Keratinocyte (primary cell): ENCODE measurements at regions not wholly inside any gene's neighbourhood (a gene's known extent, or its start where the extent isn't known, plus 50 kb on each side); places are given as distances from the start of the nearest gene placed in this dataset.

ENCODE experiments used
- DNase-seq: peaks from one replicate; pipeline ENCODE4 v3.0.0-alpha.2; 2011; ENCODE audit warnings: low read depth, missing footprints, low spot score
- FAIRE-seq: peaks from 2 replicates; lab custom pipeline; 2011; peaks lifted over from hg19 to GRCh38; lab: Jason Lieb, UNC
- H2AFZ ChIP-seq: 2 replicates; pipeline ENCODE4 v1.6.0; 2012; ENCODE audit warnings: low read length, control low read depth, inconsistent platforms; ENCODE audit not compliant: control insufficient read depth
- H3K27ac ChIP-seq: 2 replicates; pipeline ENCODE4 v1.5.1; 2011; ENCODE audit warnings: low read length; ENCODE audit not compliant: control insufficient read depth, insufficient read depth
- H3K27me3 ChIP-seq: 3 replicates; pipeline ENCODE4 v1.6.0; 2011; ENCODE audit warnings: low read length; ENCODE audit not compliant: control insufficient read depth, insufficient read depth; ENCODE audit errors: extremely low read depth
- H3K36me3 ChIP-seq, 2 experiments: 2 replicates in 1 of 2; 3 replicates in 1 of 2; pipeline ENCODE4 v1.5.1; 2011; ENCODE audit warnings: low read length in 2 of 2, mild to moderate bottlenecking in 1 of 2; ENCODE audit not compliant: control insufficient read depth in 2 of 2, insufficient read depth in 2 of 2; ENCODE audit errors: extremely low read depth in 1 of 2
- H3K4me1 ChIP-seq: 3 replicates; pipeline ENCODE4 v1.5.1; 2011; ENCODE audit warnings: low read length; ENCODE audit not compliant: control insufficient read depth, insufficient read depth; ENCODE audit errors: extremely low read depth
- H3K4me2 ChIP-seq: 3 replicates; pipeline ENCODE4 v1.6.0; 2011; ENCODE audit warnings: low read depth, low read length; ENCODE audit not compliant: control insufficient read depth, insufficient read depth; ENCODE audit errors: extremely low read depth
- H3K4me3 ChIP-seq, 3 experiments: fragments of 200-600 bp in 1 of 3; sonication (generic) in 1 of 3; 2 replicates in 2 of 3; 3 replicates in 1 of 3; pipeline ENCODE4 v1.5.1; 2011 to 2016; ENCODE audit warnings: low read length in 3 of 3, mild to moderate bottlenecking in 3 of 3, control low read depth in 2 of 3, inconsistent platforms in 1 of 3, low read depth in 1 of 3, mixed read lengths in 1 of 3, mixed run types in 1 of 3, moderate library complexity in 1 of 3; ENCODE audit not compliant: control insufficient read depth in 2 of 3, insufficient read depth in 2 of 3; ENCODE audit errors: extremely low read depth in 1 of 3
- H3K79me2 ChIP-seq: 2 replicates; pipeline ENCODE4 v1.6.0; 2012; ENCODE audit warnings: low read length; ENCODE audit not compliant: control insufficient read depth, insufficient read depth
- H3K9ac ChIP-seq: 3 replicates; pipeline ENCODE4 v1.6.0; 2011; ENCODE audit warnings: low read length; ENCODE audit not compliant: control insufficient read depth, insufficient read depth; ENCODE audit errors: extremely low read depth
- H3K9me1 ChIP-seq: 3 replicates; pipeline ENCODE4 v1.6.0; 2011; ENCODE audit warnings: low read length; ENCODE audit not compliant: control insufficient read depth, insufficient read depth; ENCODE audit errors: extremely low read depth
- H3K9me3 ChIP-seq: 2 replicates; pipeline ENCODE4 v1.5.1; 2012; ENCODE audit warnings: low read depth, low read length; ENCODE audit not compliant: control insufficient read depth
- H4K20me1 ChIP-seq: 3 replicates; pipeline ENCODE4 v1.6.0; 2011; ENCODE audit warnings: low read length; ENCODE audit not compliant: control insufficient read depth, insufficient read depth; ENCODE audit errors: extremely low read depth
- EZH2 ChIP-seq: IDR thresholded peaks from one replicate; pipeline ENCODE4 v1.6.1; 2012; ENCODE audit warnings: inconsistent platforms, mild to moderate bottlenecking, low read length, moderate library complexity
- dilution Hi-C: fragments of 300-500 bp; cut with MboI; formaldehyde crosslinking; loops from one replicate; pipeline ENCODE4 v1.7.0; 2020; ENCODE audit warnings: low sequenced_read_pairs; ENCODE audit not compliant: extremely low pct_ligation_motif_present
- TF ChIP-seq, protein P1 (sequence below), 3 experiments: IDR thresholded peaks in 1 of 3; conservative IDR thresholded peaks in 1 of 3; optimal IDR thresholded peaks in 1 of 3; 2 replicates in 2 of 3; 3 replicates in 1 of 3; pipeline versions ENCODE3 to v1.5.1; 2011; ENCODE audit warnings: low read length in 3 of 3, mild to moderate bottlenecking in 3 of 3, moderate library complexity in 2 of 3, control low read depth in 1 of 3, inconsistent platforms in 1 of 3; ENCODE audit not compliant: insufficient read depth in 2 of 3; ENCODE audit errors: extremely low read depth in 1 of 3

DNA sequence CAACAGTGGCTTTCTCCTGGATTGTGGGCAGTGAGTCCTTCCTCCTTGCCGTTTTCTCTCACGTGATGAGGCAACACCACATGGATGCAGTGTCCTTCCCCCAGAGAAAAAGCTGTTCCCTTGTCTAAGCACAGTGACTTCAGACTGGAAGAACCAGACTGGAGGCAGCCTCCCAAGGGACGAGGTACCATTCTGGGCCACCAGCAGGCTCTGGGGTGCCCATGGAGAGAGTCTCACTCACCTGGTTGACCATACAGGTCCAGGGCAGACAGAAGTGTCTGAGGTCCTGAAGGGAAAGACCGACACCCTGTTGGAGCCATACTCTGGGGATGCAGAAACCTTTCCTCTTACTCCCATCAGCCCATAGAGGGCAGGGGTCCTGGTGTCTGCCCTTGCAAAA lies 69.2 kb upstream of the DOCK1 start:
- Histone ChIP-seq H3K27me3 (peaks cover 23% of the 10 kb centered on the region), H3K36me3 (no peaks in the 10 kb centered on the region), H3K79me2 (no peaks in the 10 kb centered on the region), H3K4me3 (no peak overlapping the region), H3K9me3 (no peaks in the 10 kb centered on the region), H3K4me1 (no peaks in the 10 kb centered on the region), H3K27ac (no peak overlapping the region), H3K9ac (no peak overlapping the region), H3K4me2 (no peak overlapping the region), H4K20me1 (no peaks in the 10 kb centered on the region), H3K9me1 (no peaks in the 10 kb centered on the region), H2AFZ (no peak overlapping the region)
- DNase-seq (no peak), FAIRE-seq (no peak)
- no peak for TF ChIP-seq EZH2
- TF ChIP-seq, protein P1, sequence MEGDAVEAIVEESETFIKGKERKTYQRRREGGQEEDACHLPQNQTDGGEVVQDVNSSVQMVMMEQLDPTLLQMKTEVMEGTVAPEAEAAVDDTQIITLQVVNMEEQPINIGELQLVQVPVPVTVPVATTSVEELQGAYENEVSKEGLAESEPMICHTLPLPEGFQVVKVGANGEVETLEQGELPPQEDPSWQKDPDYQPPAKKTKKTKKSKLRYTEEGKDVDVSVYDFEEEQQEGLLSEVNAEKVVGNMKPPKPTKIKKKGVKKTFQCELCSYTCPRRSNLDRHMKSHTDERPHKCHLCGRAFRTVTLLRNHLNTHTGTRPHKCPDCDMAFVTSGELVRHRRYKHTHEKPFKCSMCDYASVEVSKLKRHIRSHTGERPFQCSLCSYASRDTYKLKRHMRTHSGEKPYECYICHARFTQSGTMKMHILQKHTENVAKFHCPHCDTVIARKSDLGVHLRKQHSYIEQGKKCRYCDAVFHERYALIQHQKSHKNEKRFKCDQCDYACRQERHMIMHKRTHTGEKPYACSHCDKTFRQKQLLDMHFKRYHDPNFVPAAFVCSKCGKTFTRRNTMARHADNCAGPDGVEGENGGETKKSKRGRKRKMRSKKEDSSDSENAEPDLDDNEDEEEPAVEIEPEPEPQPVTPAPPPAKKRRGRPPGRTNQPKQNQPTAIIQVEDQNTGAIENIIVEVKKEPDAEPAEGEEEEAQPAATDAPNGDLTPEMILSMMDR (optimal IDR thresholded peaks at IDR 0.05 in 1 of 3, IDR thresholded peaks at IDR 0.05 in 1 of 3, conservative IDR thresholded peaks at IDR 0.05 in 1 of 3; ENCODE audit: extremely low read depth in 1 of 3, insufficient read depth in 2 of 3, low read length in 3 of 3) = no peak
- dilution Hi-C loops = no loop called here

- no peak overlapping the region for H3K4me3 ChIP-seq
- no peaks in the 10 kb centered on the region for H3K36me3 ChIP-seq
- no peaks in the 10 kb centered on the region for H3K9me1 ChIP-seq
- no peak overlapping the region for H2AFZ ChIP-seq
- no peak overlapping the region for H3K4me2 ChIP-seq
- H3K27ac ChIP-seq = no peak overlapping the region
- H3K9me3 ChIP-seq = no peaks in the 10 kb centered on the region
- peaks cover 24% of the 10 kb centered on the region for H3K27me3 ChIP-seq
- H3K4me1 ChIP-seq = no peaks in the 10 kb centered on the region
- no peak for DNase-seq
- H3K9ac ChIP-seq = no peak overlapping the region
- FAIRE-seq = no peak
- no peaks in the 10 kb centered on the region for H3K79me2 ChIP-seq
- dilution Hi-C loops = no loop called here
- no peaks in the 10 kb centered on the region for H4K20me1 ChIP-seq
- TF ChIP-seq, protein P1 (optimal IDR thresholded peaks at IDR 0.05 in 1 of 3, IDR thresholded peaks at IDR 0.05 in 1 of 3, conservative IDR thresholded peaks at IDR 0.05 in 1 of 3; ENCODE audit: extremely low read depth in 1 of 3, insufficient read depth in 2 of 3, low read length in 3 of 3) = no peak
Measured at GRCh38 chr10:126838316-126838715, 66.9 kb upstream of the DOCK1 start.
